Aorta (tissue), 5 donors: ENCODE measurements at regions not wholly inside any gene's neighbourhood (a gene's known extent, or its start where the extent isn't known, plus 50 kb on each side); places are given as distances from the start of the nearest gene placed in this dataset.

ENCODE experiments used
- ATAC-seq: fragments of 200-7000 bp; cut with Tn5 transposase; one replicate; pipeline ENCODE4 v1.9.1; 2022; ENCODE audit warnings: moderate library complexity; ENCODE audit not compliant: low FRiP score
- DNase-seq, 2 donors: peaks; one replicate each; pipeline ENCODE4 v3.0.0-alpha.2; 2020
- H3K27ac ChIP-seq, 2 donors: one replicate each; pipeline ENCODE4 v1.5.1; 2013; ENCODE audit warnings: low read length in 2 of 2, mild to moderate bottlenecking in 2 of 2, moderate library complexity in 2 of 2, control low read depth in 1 of 2, inconsistent platforms in 1 of 2, low read depth in 1 of 2
- H3K27me3 ChIP-seq, 2 donors: one replicate each; pipeline ENCODE4 v1.6.1; 2013; ENCODE audit warnings: control low read depth in 1 of 2, low read length in 1 of 2, mild to moderate bottlenecking in 1 of 2, moderate library complexity in 1 of 2; ENCODE audit not compliant: insufficient read depth in 2 of 2, control insufficient read depth in 1 of 2
- H3K36me3 ChIP-seq, 2 donors: one replicate each; pipeline ENCODE4 v1.6.1; 2013; ENCODE audit warnings: control low read depth in 1 of 2, low read length in 1 of 2, mild to moderate bottlenecking in 1 of 2; ENCODE audit not compliant: insufficient read depth in 2 of 2, control insufficient read depth in 1 of 2
- H3K4me1 ChIP-seq, 2 donors: one replicate each; pipeline ENCODE4 v1.6.1; 2013; ENCODE audit warnings: low read length in 2 of 2, control low read depth in 1 of 2, mild to moderate bottlenecking in 1 of 2, moderate library complexity in 1 of 2; ENCODE audit not compliant: insufficient read depth in 2 of 2, control insufficient read depth in 1 of 2
- H3K4me3 ChIP-seq, 2 donors: one replicate each; pipeline ENCODE4 v1.5.1; 2013; ENCODE audit warnings: low read length in 2 of 2, control low read depth in 1 of 2, mild to moderate bottlenecking in 1 of 2
- H3K9me3 ChIP-seq: one replicate; pipeline ENCODE4 v1.6.1; 2013; ENCODE audit warnings: mild to moderate bottlenecking, low read length; ENCODE audit not compliant: control insufficient read depth
- WGBS, 2 donors: extraction: QIAGEN DNeasy Blood & Tissue Kit; methylation state at CpG; one replicate each; pipeline ENCODE4 v1.1.7; 2013; 5-methylcytosine and 5-hydroxymethylcytosine counted together
- intact Hi-C, 2 donors: fragments of 100-400 bp; cut with DNase I; formaldehyde crosslinking; loops; one replicate each; pipeline versions ENCODE4 v1.14.2 to v1.15.0; 2022
- donor health status: healthy with polysubstance abuse.
- donor health status: Bipolar disorder and iron deficiency.
- donor health status: DM: no; HTN: no; CAD: no.
- donor health status: DM: no; HTN: no; CAD: no.
- donor health status: DM: yes; HTN: yes; CAD: no.

DNA sequence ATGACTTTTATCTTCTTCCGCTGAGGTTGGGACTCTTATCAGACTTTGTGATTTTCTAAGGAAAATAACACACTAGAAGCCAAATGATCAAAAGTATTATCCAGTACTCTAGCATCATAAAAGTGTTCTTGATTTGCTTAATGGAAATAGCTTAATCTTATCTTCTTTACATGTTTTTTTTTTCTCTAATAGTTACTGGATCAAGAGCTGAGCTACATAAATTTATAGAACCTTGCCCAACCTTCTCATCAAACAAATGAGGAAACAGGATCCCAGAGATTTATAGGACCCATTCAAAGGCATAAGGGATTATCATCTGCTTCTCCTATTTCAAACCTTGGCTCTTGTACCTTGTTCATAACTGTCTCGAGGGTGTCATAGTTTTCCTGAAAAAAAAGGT, 68.3 kb upstream of the WDR17 start:
- WGBS, 2 donors: 82 to 83% methylated on average over 2 of the region's 2 CpGs
- Histone ChIP-seq H3K27ac (no peak overlapping the region), H3K9me3 (no peaks in the 10 kb centered on the region), H3K36me3 (no peaks in the 10 kb centered on the region), H3K27me3 (no peaks in the 10 kb centered on the region), H3K4me3 (no peak overlapping the region), H3K4me1 (no peaks in the 10 kb centered on the region)
- intact Hi-C loops: no loop called here
- DNase-seq (no peak), ATAC-seq (no peak)

- ATAC-seq (no peak), DNase-seq (no peak)
- intact Hi-C loops: no loop called here
- H3K4me1 ChIP-seq: no peaks in the 10 kb centered on the region
- H3K4me3 ChIP-seq: no peak overlapping the region
- no peak overlapping the region for H3K27ac ChIP-seq
- no peaks in the 10 kb centered on the region for H3K9me3 ChIP-seq
- H3K27me3 ChIP-seq: no peaks in the 10 kb centered on the region
- no peaks in the 10 kb centered on the region for H3K36me3 ChIP-seq
These were observed 66.9 kb upstream of the WDR17 start for GRCh38 chr4:175998782-175999181.

DNA sequence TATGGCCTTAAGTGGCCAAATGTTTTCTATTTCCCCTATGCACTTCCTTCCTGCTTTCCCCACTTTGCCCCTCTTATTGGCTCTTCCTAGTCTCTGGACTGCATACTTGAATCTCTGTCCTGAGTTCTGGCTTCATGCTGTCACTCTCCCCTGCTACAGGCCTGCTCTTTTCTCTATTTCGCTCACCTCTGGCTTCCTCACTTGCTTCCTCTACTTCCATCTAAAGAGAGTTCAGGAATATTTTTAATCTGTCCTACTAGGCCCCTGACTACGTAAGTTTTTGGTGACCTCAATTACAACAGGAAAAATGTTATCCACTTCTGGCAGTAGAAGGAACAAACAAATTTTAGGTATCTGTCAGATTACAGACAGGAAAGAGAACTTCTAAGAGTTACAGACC, 65.7 kb upstream of the WDR17 start:
- ATAC-seq: no peak
- DNase-seq: no peak
- H3K9me3 ChIP-seq: no peaks in the 10 kb centered on the region
- H3K27me3 ChIP-seq: no peaks in the 10 kb centered on the region
- 94 to 95% methylated on average over 2 of the region's 2 CpGs for WGBS, 2 donors
- intact Hi-C loops: no loop called here
- H3K4me3 ChIP-seq: no peak overlapping the region
- no peak overlapping the region for H3K27ac ChIP-seq
- no peaks in the 10 kb centered on the region for H3K36me3 ChIP-seq
- no peaks in the 10 kb centered on the region for H3K4me1 ChIP-seq

DNA sequence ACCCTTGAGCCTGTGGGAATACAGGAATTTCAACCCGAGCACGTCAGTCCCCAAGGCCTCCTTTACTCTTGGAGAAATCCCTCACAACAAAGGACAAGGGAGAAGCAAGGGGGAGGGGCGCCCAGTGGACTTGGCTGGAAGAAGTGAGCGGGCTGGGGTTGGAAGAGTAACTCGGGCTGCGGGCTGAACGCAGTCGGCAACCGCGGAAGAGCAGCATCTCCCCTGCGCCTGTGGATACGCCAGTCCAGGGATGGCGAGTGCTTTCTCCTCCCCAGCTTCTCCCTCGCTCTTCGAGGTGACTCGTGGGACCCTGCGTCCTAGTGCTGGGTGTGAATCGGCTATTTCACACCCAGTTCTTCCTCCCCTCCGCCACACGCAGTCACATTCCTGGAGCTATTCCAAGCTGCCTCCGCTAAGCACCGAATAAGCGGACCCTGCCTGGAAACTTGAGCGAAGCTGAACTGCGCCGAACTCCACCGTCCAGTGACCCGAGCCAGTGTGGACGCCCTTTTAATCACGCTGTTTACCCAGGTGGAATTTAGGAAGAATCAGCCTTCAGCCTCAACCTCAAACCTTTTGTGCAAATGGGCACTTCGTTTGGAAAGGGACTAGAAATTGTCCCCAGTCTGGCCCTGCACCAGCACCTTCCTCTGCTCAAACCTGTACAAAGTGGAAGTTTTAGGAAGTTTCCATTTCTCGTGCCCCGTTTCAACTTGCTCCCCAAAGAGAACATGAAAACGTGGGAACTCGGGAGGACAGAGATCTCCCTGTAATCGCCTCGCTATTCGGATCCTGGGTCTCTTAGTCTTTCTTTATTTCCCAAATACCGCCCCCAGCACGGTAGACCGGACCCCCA, 64.3 kb upstream of the WDR17 start:
- H3K27ac ChIP-seq: no peak overlapping the region
- intact Hi-C loops: no loop called here
- 1 to 2% methylated on average over 40 to 41 of the region's 41 CpGs for WGBS, 2 donors

GRCh38 chr4:176002007-176002613, 63.5 kb upstream of the WDR17 start:
- intact Hi-C loops: no loop called here
- DNase-seq (peak; percentile 48 to 81), ATAC-seq (peak; percentile 54)
- Histone ChIP-seq H3K4me3 (peak overlapping the region; percentile 40 to 50), H3K27ac (no peak overlapping the region), H3K27me3 (no peaks in the 10 kb centered on the region), H3K36me3 (no peaks in the 10 kb centered on the region), H3K9me3 (no peaks in the 10 kb centered on the region), H3K4me1 (no peaks in the 10 kb centered on the region)
- 0% methylated on average over 41 to 44 of the region's 44 CpGs for WGBS, 2 donors

More for the DNA sequence above, 64.3 kb upstream of the WDR17 start:
- H3K4me1 ChIP-seq: no peaks in the 10 kb centered on the region
- DNase-seq (peak in 1 of 2 donors; percentile 80), ATAC-seq (peak; percentile 66)
- no peaks in the 10 kb centered on the region for H3K27me3 ChIP-seq
- H3K4me3 ChIP-seq: peak overlapping the region; percentile 40 to 50
- H3K36me3 ChIP-seq: no peaks in the 10 kb centered on the region
- H3K9me3 ChIP-seq: no peaks in the 10 kb centered on the region

- no peak for DNase-seq
- H3K27ac ChIP-seq: no peak overlapping the region
These were observed 59.9 kb upstream of the WDR17 start for GRCh38 chr4:176005766-176006165.

GRCh38 chr4:176009254-176009653, 56.4 kb upstream of the WDR17 start:
- Histone ChIP-seq H3K27ac (no peak overlapping the region), H3K4me3 (no peak overlapping the region), H3K27me3 (no peaks in the 10 kb centered on the region), H3K9me3 (peaks cover 2% of the 10 kb centered on the region), H3K4me1 (no peaks in the 10 kb centered on the region), H3K36me3 (no peaks in the 10 kb centered on the region)
- DNase-seq (no peak), ATAC-seq (no peak)
- intact Hi-C loops: no loop called here
- 90 to 93% methylated on average over 2 of the region's 2 CpGs for WGBS, 2 donors

More at GRCh38 chr4:176005766-176006165, 59.9 kb upstream of the WDR17 start:
- Histone ChIP-seq H3K4me1 (no peaks in the 10 kb centered on the region), H3K4me3 (no peak overlapping the region), H3K27me3 (no peaks in the 10 kb centered on the region), H3K9me3 (peaks cover 2% of the 10 kb centered on the region), H3K36me3 (no peaks in the 10 kb centered on the region)
- 64 to 65% methylated on average over 3 of the region's 3 CpGs for whole genome bisulfite sequencing, 2 donors
- intact Hi-C loops: no loop called here
- no peak for ATAC-seq

DNA sequence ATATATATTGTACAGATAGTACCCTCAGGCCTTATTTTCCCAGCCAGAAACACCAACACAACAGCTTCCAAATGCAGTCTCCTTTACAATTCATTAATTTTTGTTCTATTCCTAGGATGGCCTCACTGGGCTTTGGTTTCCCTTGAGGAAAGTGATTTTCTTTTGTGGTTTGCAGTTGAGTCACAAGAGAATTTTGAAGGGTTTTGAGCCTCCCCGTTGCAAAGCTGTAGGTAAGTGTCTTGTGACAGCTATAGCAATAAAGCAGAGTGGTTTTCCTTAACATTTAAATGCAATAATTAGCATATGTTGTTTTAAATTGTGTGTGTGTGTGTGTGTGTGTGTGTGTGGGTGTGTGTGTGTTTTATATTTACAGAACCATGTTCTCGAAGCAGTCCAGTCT, 54.1 kb upstream of the WDR17 start:
- 58 to 61% methylated on average over 2 of the region's 2 CpGs for WGBS, 2 donors
- ATAC-seq (no peak), DNase-seq (no peak)
- no peaks in the 10 kb centered on the region for H3K4me1 ChIP-seq
- no peak overlapping the region for H3K27ac ChIP-seq
- H3K36me3 ChIP-seq: no peaks in the 10 kb centered on the region
- H3K4me3 ChIP-seq: no peak overlapping the region
- intact Hi-C loops: no loop called here
- H3K9me3 ChIP-seq: peaks cover 2% of the 10 kb centered on the region
- H3K27me3 ChIP-seq: no peaks in the 10 kb centered on the region
